Body of pancreas (tissue), 4 donors: ENCODE measurements at regions not wholly inside any gene's neighbourhood (a gene's known extent, or its start where the extent isn't known, plus 50 kb on each side); places are given as distances from the start of the nearest gene placed in this dataset.

ENCODE experiments used
- POLR2A ChIP-seq, 3 donors: fragments of 450-650 bp; IDR thresholded peaks; one replicate each; pipeline ENCODE4 v1.6.1; 2016; ENCODE audit warnings: antibody characterized with exemption in 3 of 3, mild to moderate bottlenecking in 2 of 3
- TF ChIP-seq, protein P1 (sequence below), 7 experiments: fragments of 450-650 bp in 4 of 7; fragments of 200-600 bp in 3 of 7; sonication (generic) in 3 of 7; IDR thresholded peaks; one replicate each; pipeline ENCODE4 v1.5.1; 2016 to 2019; ENCODE audit warnings: antibody characterized with exemption in 7 of 7

DNA sequence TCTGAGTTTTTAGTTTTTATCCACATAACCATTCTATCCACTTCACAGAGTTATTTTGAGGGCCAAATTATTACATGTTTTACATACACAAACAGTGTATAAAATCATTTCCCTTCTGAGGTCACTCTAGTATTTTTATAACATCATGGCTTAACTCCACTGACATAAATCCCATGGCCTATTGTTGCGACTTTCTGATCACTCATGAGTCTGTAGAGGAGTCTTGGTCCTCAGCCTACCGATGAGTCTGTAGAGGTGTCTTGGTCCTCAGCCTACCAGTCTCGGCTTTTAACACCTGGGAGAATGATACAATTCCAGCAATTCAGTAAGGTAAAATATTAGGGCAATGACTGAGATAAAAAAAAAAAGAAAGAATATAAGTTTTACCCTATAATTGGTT is 483.7 kb downstream of the USP25 start:
- no peak for TF ChIP-seq POLR2A (IDR thresholded peaks at IDR 0.05)
- TF ChIP-seq, protein P1, sequence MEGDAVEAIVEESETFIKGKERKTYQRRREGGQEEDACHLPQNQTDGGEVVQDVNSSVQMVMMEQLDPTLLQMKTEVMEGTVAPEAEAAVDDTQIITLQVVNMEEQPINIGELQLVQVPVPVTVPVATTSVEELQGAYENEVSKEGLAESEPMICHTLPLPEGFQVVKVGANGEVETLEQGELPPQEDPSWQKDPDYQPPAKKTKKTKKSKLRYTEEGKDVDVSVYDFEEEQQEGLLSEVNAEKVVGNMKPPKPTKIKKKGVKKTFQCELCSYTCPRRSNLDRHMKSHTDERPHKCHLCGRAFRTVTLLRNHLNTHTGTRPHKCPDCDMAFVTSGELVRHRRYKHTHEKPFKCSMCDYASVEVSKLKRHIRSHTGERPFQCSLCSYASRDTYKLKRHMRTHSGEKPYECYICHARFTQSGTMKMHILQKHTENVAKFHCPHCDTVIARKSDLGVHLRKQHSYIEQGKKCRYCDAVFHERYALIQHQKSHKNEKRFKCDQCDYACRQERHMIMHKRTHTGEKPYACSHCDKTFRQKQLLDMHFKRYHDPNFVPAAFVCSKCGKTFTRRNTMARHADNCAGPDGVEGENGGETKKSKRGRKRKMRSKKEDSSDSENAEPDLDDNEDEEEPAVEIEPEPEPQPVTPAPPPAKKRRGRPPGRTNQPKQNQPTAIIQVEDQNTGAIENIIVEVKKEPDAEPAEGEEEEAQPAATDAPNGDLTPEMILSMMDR (IDR thresholded peaks at IDR 0.05), result no peak
